RWPE1 (cell line): ENCODE measurements at regions not wholly inside any gene's neighbourhood (a gene's known extent, or its start where the extent isn't known, plus 50 kb on each side); places are given as distances from the start of the nearest gene placed in this dataset.

ENCODE experiments used
- CTCF ChIA-PET: fragments of 350-600 bp; sonication (Branson Sonifier 250); formaldehyde crosslinking; extraction: SDS; loops from one replicate; lab custom pipeline; 2021; lab: Yijun Ruan, JAX
- POLR2A ChIA-PET: fragments of 400-600 bp; formaldehyde crosslinking; extraction: SDS; loops from one replicate; lab custom pipeline; 2020; ENCODE audit warnings: antibody characterized with exemption; ENCODE audit not compliant: low non-redundant PET; lab: Yijun Ruan, JAX
- DNase-seq: peaks from one replicate; pipeline ENCODE4 v3.0.0; 2012; ENCODE audit warnings: low spot score
- H3K27ac ChIP-seq: fragments of 450-650 bp; 2 replicates; pipeline ENCODE4 v1.5.1; 2017
- TF ChIP-seq, protein P1 (sequence below): fragments of 450-650 bp; conservative IDR thresholded peaks from 2 replicates; pipeline ENCODE4 v1.5.1; 2017; ENCODE audit warnings: low read depth, mild to moderate bottlenecking

DNA sequence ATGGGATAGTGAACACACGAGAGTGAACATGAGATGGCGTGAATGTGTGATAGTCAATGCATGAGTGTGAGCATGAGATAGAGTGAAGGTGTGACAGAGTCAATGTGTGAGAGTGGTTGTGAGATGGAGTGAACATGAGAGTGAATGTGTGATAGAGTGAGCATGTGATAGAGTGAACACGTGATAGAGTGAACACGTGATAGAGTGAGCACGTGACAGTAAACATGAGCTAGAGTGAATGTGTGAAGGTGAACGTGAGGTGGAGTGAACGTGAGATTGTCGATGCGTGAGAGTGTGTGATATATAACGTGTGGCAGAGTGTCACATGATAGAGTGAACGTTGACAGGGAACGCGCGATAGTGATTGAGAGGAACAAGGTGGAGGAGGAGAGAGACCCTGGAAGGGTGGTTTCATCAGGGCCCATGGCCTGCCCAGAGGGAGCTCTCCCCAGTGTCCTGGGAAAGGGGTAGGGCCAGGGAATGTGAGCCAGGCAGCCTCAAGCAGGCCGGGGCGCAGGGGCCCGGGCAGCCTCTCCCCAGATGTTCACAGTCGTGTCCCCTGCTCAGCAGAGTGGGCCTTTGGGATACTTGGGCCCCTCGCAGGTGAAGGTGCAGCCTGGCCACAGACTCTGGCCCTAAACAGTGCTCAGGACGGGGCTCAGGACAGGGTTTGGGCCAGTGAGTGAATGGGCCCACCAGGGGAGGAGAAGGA is 516.9 kb downstream of the EIPR1 start:
- POLR2A ChIA-PET = no interaction called here
- TF ChIP-seq, protein P1, sequence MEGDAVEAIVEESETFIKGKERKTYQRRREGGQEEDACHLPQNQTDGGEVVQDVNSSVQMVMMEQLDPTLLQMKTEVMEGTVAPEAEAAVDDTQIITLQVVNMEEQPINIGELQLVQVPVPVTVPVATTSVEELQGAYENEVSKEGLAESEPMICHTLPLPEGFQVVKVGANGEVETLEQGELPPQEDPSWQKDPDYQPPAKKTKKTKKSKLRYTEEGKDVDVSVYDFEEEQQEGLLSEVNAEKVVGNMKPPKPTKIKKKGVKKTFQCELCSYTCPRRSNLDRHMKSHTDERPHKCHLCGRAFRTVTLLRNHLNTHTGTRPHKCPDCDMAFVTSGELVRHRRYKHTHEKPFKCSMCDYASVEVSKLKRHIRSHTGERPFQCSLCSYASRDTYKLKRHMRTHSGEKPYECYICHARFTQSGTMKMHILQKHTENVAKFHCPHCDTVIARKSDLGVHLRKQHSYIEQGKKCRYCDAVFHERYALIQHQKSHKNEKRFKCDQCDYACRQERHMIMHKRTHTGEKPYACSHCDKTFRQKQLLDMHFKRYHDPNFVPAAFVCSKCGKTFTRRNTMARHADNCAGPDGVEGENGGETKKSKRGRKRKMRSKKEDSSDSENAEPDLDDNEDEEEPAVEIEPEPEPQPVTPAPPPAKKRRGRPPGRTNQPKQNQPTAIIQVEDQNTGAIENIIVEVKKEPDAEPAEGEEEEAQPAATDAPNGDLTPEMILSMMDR = no peak
- CTCF ChIA-PET = no interaction called here
- DNase-seq = no peak
- no peak overlapping the region for H3K27ac ChIP-seq

DNA sequence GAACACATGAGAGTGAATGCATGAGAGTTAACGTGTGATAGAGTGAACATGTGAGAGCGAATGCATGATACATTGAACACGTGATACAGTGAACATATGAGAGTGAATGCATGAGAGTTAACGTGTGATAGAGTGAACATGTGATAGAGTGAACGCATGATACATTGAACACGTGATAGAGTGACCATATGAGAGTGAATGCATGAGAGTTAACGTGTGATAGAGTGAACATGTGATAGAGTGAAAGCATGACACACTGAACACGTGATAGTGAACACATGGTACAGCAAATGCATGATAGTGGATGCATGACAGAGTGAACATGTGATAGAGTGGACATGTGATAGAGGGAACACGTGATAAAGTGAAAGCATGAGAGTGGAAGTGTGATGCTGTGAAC is 517.9 kb downstream of the EIPR1 start:
- TF ChIP-seq, protein P1 = no peak
- POLR2A ChIA-PET = no interaction called here
- no peak for DNase-seq
- CTCF ChIA-PET = no interaction called here
- no peak overlapping the region for H3K27ac ChIP-seq

DNA sequence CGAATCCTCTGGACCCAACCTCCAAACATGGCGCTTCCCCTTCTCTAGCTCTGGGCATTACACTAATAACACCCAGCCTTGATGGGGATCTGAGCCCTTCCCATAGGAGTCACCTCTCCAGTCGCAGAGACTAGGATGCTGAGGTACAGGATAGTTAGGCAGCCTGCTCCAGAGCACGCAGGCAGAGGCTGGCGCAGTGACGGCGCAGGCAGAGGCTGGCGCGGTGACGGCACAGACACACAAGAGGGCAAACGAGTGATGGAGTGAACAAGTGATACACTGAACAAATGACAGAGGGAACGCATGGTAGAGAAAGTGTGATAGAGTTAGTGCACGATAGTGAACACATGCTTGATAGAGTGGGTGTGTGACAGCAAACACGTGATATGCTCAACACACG is 518.5 kb downstream of the EIPR1 start:
- ChIA-PET CTCF (no interaction called here), POLR2A (no interaction called here)
- H3K27ac ChIP-seq = no peak overlapping the region
- TF ChIP-seq, protein P1 = no peak
- DNase-seq = no peak

DNA sequence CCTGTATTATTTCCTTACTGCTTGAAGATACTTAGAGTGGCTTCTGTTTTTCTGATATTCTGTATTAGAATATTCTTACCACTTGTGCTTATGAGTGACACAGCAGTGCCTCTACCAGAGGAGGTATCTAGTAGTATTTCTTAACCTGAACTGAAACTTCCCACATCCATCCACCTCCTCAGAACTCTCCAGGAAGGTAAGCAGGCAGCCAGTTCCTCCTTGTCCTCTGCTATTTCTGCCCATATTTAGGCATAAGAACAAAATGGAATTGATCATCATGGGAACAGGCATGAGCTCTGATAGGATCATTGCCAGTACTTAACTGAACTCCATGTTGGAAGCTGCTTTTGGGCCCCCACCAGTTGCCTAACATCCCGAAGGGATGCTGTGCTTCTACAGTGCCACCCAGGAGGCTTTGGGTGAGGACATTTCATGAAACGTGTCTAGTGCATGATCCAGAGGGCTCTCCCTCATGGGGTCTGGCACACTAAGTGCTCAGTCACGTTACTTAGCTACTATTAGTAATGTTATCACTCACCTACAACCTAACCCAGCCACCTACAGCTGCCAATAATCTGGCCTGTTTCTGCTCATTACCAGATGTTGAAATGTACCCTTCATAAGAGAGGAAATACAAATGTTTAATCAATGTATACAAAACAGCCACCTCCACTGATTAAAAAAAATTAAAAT is 520.7 kb downstream of the EIPR1 start:
- ChIA-PET CTCF (no interaction called here), POLR2A (no interaction called here)
- TF ChIP-seq, protein P1 = no peak
- no peak for DNase-seq
- H3K27ac ChIP-seq = no peak overlapping the region

DNA sequence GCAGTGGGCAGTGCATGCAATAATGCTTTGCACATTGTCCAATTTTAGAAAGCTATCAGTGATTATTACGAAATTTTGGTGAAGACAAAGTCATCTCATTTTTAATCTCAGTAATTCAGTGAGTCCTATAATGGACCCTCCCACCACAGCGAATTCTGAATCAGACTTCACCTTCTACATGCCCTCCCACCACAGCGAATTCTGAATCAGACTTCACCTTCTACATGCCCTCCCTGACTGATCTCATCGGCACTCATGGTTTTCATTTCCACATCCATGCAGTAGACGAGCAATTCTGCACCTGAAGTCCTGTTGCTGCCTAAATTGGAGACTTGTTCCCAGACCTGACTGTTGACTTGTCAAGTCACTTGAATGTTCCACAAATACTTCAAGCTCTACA is 522.3 kb downstream of the EIPR1 start:
- DNase-seq = no peak
- ChIA-PET CTCF (no interaction called here), POLR2A (no interaction called here)
- TF ChIP-seq, protein P1 = no peak
- no peak overlapping the region for H3K27ac ChIP-seq

DNA sequence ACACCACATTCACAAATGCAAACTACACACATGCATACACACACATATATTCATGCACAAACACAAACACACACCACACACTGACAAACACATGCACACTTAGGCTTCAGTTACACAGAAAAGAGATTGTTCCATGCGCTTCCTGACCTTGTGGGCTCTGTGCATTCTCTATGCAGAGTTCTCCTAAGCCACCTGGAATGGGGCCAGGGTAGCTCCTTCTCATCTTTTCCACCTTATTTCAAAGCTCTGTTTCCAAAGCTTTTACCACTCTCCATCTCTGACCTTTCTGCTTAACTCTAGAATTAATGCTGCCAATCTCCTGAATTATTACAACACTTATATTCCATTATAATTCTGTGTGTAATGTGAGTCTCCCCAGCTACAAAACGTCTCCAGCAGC is 522.3 kb upstream of the MYT1L start:
- POLR2A ChIA-PET = no interaction called here
- no peak overlapping the region for H3K27ac ChIP-seq
- no peak for DNase-seq
- TF ChIP-seq, protein P1 = no peak
- CTCF ChIA-PET = interaction anchor here (0.6 to 1.0 kb wide), 2 partner anchors 11 to 56 kb away, joined by 3 read pairs; no protein-coding TSS in a partner anchor
